ENCODE measurements at regions not wholly inside any gene's neighbourhood (a gene's known extent, or its start where the extent isn't known, plus 50 kb on each side); places are given as distances from the start of the nearest gene placed in this dataset.

- no peak for DNase-seq
Observed at GRCh38 chr9:82558855-82559630, 503.9 kb downstream of the RASEF start.

- no peak for DNase-seq
Observed at GRCh38 chr9:82560036-82560435, 502.9 kb downstream of the RASEF start.

- DNase-seq, result no peak
Observed at GRCh38 chr9:82560457-82560904, 502.5 kb downstream of the RASEF start.

- no peak for DNase-seq
Observed at GRCh38 chr9:82563094-82563493, 499.8 kb downstream of the RASEF start.

- DNase-seq, result no peak
Observed at GRCh38 chr9:82563841-82564240, 499.1 kb downstream of the RASEF start.

GRCh38 chr9:82565188-82565969 lies 497.6 kb downstream of the RASEF start:
- peak; percentile 7 for DNase-seq

- DNase-seq, result no peak
Observed at GRCh38 chr9:82567953-82568352, 495.0 kb downstream of the RASEF start.

- DNase-seq, result no peak
Observed at GRCh38 chr9:82570226-82570625, 492.7 kb downstream of the RASEF start.

GRCh38 chr9:82571540-82571939 lies 491.4 kb downstream of the RASEF start:
- no peak for DNase-seq

- DNase-seq, result no peak
Observed at GRCh38 chr9:82572146-82572545, 490.8 kb downstream of the RASEF start.

GRCh38 chr9:82574911-82575310 lies 488.0 kb downstream of the RASEF start:
- no peak for DNase-seq

GRCh38 chr9:82580921-82581320 lies 482.0 kb downstream of the RASEF start:
- DNase-seq, result no peak

GRCh38 chr9:82581516-82581915 lies 481.4 kb downstream of the RASEF start:
- no peak for DNase-seq

- DNase-seq, result no peak
Observed at GRCh38 chr9:82581935-82582334, 481.0 kb downstream of the RASEF start.

- DNase-seq, result no peak
Observed at GRCh38 chr9:82582693-82583092, 480.2 kb downstream of the RASEF start.

GRCh38 chr9:82583524-82583923 lies 479.4 kb downstream of the RASEF start:
- no peak for DNase-seq

- DNase-seq, result no peak
Observed at GRCh38 chr9:82584349-82584863, 478.5 kb downstream of the RASEF start.

- DNase-seq, result no peak
Observed at GRCh38 chr9:82586918-82587356, 476.0 kb downstream of the RASEF start.

- no peak for DNase-seq
Observed at GRCh38 chr9:82588301-82589180, 474.4 kb downstream of the RASEF start.

- no peak for DNase-seq
Observed at GRCh38 chr9:82590845-82591244, 472.1 kb downstream of the RASEF start.

- no peak for DNase-seq
Observed at GRCh38 chr9:82593501-82593900, 469.4 kb downstream of the RASEF start.

GRCh38 chr9:82597241-82598203 lies 465.4 kb downstream of the RASEF start:
- no peak for DNase-seq
